ENCODE measurements at regions not wholly inside any gene's neighbourhood (a gene's known extent, or its start where the extent isn't known, plus 50 kb on each side); places are given as distances from the start of the nearest gene placed in this dataset.

- in situ Hi-C loops (cut with MboI; ENCODE audit: low sequenced_read_pairs), result no loop called here
Observed at GRCh38 chr13:30042272-30042671, 191.9 kb upstream of the UBL3 start.

DNA sequence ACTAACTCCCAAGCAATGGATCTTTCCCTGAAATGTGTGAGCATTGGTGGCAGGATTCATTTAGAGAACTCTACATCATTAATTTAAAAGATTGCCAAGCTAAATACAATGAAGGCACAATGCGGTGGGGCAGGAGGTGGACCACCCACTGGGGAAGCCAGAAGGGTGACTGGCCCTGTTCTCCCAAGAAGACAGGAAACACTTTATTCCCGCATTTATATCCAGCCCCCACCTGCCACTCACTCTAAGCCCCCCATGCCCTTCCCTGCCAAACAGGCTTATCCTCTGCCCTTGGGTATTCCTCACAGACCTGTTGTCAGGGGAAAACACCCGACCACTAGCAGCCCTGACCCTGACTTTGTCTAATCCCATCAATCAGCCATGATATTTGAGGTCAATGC, 189.1 kb upstream of the UBL3 start:
- in situ Hi-C loops (cut with MboI; ENCODE audit: low sequenced_read_pairs), result no loop called here

GRCh38 chr13:30038884-30039283, 188.5 kb upstream of the UBL3 start:
- in situ Hi-C loops (cut with MboI; ENCODE audit: low sequenced_read_pairs), result no loop called here

DNA sequence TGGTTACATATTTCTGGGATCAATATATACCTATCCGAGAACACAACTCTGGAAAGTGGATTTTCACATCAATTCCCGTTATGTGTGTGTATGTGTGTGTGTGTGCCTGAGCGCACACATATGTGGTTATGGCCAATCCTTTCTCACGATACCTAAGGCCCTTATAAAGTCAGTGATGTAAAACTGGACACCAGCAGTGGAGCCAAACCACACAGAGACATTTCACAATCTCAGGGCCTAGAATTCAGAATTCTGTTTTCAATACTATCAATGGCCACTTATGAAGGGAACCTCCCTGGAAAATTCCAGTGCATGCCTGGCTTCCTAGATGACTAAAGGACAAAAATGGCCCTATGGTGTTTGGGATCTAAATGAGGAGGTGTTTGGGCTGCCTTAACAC, 187.3 kb upstream of the UBL3 start:
- in situ Hi-C loops (cut with MboI; ENCODE audit: low sequenced_read_pairs), result no loop called here

DNA sequence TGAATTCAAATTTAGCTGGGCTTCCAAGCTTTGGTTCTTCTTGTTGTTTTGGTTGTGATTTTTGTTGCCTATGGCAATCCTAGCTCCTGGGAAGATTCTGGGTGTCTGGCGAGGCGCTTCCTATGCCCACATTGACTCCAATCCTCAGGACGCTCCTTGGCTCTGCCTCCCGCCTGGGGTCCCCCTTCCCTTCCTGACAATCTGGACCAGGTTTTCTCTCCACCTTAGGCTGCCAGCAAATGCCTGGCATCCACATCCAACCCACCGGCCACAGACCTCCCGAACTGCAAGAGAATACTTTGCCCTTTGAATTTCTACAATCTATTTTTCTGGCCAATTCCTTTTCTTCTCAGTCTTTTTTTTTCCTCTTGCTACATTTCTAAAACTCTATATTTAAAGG, 186.9 kb upstream of the UBL3 start:
- in situ Hi-C loops (cut with MboI; ENCODE audit: low sequenced_read_pairs), result no loop called here

DNA sequence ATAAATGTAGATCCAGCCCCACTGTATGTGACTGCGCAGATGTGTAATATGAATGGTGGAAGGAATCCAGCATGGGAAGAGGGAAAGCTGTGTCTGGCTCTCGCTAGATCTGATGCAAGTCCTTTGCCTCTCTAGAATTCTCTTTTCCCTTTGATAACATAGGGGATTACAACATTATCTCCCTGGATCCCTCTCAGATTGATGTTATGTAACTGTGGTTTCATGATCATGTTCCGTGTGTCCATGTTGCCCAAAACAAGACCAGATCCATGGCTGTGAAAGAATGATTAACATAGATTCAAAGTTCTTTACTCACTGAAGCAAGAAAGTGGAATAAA, 184.0 kb upstream of the UBL3 start:
- in situ Hi-C loops (cut with MboI; ENCODE audit: low sequenced_read_pairs), result no loop called here

- in situ Hi-C loops (cut with MboI; ENCODE audit: low sequenced_read_pairs), result no loop called here
Observed at GRCh38 chr13:30033681-30034457, 183.5 kb upstream of the UBL3 start.

GRCh38 chr13:30032263-30032662, 181.8 kb upstream of the UBL3 start:
- in situ Hi-C loops (cut with MboI; ENCODE audit: low sequenced_read_pairs), result no loop called here

- in situ Hi-C loops (cut with MboI; ENCODE audit: low sequenced_read_pairs), result no loop called here
Observed at GRCh38 chr13:30031488-30031887, 181.1 kb upstream of the UBL3 start.

- in situ Hi-C loops (cut with MboI; ENCODE audit: low sequenced_read_pairs), result no loop called here
Observed at GRCh38 chr13:30030141-30030750, 179.8 kb upstream of the UBL3 start.

GRCh38 chr13:30027569-30028455, 177.4 kb upstream of the UBL3 start:
- in situ Hi-C loops (cut with MboI; ENCODE audit: low sequenced_read_pairs), result no loop called here

- in situ Hi-C loops (cut with MboI; ENCODE audit: low sequenced_read_pairs), result no loop called here
Observed at GRCh38 chr13:30026909-30027308, 176.5 kb upstream of the UBL3 start.

- in situ Hi-C loops (cut with MboI; ENCODE audit: low sequenced_read_pairs), result no loop called here
Observed at GRCh38 chr13:30026093-30026492, 175.7 kb upstream of the UBL3 start.

- in situ Hi-C loops (cut with MboI; ENCODE audit: low sequenced_read_pairs), result no loop called here
Observed at GRCh38 chr13:30025351-30025750, 174.9 kb upstream of the UBL3 start.

DNA sequence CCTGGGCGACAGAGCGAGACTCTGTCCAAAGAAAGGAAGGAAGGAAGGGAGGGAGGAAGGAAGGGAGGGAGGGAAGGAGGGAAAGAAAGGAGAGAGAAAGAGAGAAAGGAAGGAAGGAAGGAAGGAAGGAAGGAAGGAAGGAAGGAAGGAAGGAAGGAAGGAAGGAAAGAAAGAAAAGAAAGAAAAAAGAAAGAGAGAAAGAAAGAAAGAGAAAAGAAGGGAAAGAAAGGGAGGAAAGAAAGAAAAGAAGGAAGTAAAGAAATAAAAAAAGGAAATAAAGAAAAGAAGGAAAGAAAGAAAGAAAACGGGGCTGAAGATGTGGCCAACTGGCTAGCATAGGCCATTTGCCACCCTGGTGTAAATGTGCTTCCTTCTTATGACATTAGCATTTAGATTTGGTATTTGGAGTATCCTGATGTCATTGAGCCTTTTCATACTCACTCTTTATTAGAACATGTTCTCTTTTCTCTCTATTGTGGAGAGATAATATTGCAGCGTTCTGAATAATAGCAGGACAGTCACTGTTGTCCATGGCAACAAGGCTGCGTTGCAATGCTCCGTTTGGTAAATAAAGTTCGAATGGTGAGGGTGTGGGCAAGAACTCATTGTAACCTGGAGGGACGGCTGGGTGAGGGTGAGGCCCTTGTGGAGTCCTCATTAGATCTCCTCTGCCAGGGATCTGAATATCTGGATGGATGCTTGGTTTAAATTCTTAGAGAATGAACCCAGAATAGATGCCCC, 173.9 kb upstream of the UBL3 start:
- in situ Hi-C loops (cut with MboI; ENCODE audit: low sequenced_read_pairs), result no loop called here

- in situ Hi-C loops (cut with MboI; ENCODE audit: low sequenced_read_pairs), result no loop called here
Observed at GRCh38 chr13:30023196-30023895, 172.9 kb upstream of the UBL3 start.

GRCh38 chr13:30022796-30023195, 172.4 kb upstream of the UBL3 start:
- in situ Hi-C loops (cut with MboI; ENCODE audit: low sequenced_read_pairs), result no loop called here

GRCh38 chr13:30022256-30022655, 171.8 kb upstream of the UBL3 start:
- in situ Hi-C loops (cut with MboI; ENCODE audit: low sequenced_read_pairs), result no loop called here

DNA sequence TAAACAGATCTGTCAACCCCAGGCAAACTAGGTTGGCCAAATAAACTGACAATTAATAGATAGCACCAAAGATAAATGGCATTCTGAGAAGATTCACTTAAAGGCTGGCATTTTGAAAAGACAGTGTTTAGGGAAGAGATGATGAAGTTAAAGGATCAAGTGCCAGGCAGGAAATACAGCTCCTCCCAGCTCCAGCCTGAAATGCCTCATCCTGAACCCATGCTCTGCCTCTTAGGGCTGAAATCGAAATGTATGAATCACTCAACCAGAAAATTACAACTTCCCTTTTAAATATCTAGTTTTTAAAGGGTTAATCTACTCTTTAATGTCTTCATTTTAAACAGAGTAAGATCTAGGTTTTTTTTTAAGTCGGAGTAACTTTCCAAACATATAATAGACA, 171.2 kb upstream of the UBL3 start:
- in situ Hi-C loops (cut with MboI; ENCODE audit: low sequenced_read_pairs), result no loop called here

- in situ Hi-C loops (cut with MboI; ENCODE audit: low sequenced_read_pairs), result no loop called here
Observed at GRCh38 chr13:30020726-30021312, 170.4 kb upstream of the UBL3 start.

Data from HL-60/S4 (cell line).